ENCODE measurements at regions not wholly inside any gene's neighbourhood (a gene's known extent, or its start where the extent isn't known, plus 50 kb on each side); places are given as distances from the start of the nearest gene placed in this dataset.

- TF ChIP-seq CTCF (IDR thresholded peaks at IDR 0.05): no peak
- no peak overlapping the region for H3K27ac Mint-ChIP-seq (ENCODE audit: unreplicated experiment)
- no peaks in the 10 kb centered on the region for H3K36me3 Mint-ChIP-seq (ENCODE audit: low read depth)
- no peak for DNase-seq (ENCODE audit: low spot score)
- H3K4me1 Mint-ChIP-seq (ENCODE audit: low read depth): no peaks in the 10 kb centered on the region
- H3K9me3 Mint-ChIP-seq (ENCODE audit: low read depth): no peaks in the 10 kb centered on the region
- H3K27me3 Mint-ChIP-seq (ENCODE audit: low read depth): peaks cover 19% of the 10 kb centered on the region
- H3K4me3 Mint-ChIP-seq (ENCODE audit: unreplicated experiment): no peak overlapping the region
Observed at GRCh38 chr12:107477947-107478610, 207.5 kb upstream of the PWP1 start.

GRCh38 chr12:107478881-107479280 lies 206.7 kb upstream of the PWP1 start:
- Mint-ChIP-seq H3K4me3 (ENCODE audit: unreplicated experiment) (no peak overlapping the region), H3K27ac (ENCODE audit: unreplicated experiment) (no peak overlapping the region), H3K4me1 (ENCODE audit: low read depth) (no peaks in the 10 kb centered on the region), H3K27me3 (ENCODE audit: low read depth) (peaks cover 21% of the 10 kb centered on the region), H3K36me3 (ENCODE audit: low read depth) (no peaks in the 10 kb centered on the region), H3K9me3 (ENCODE audit: low read depth) (no peaks in the 10 kb centered on the region)
- DNase-seq (ENCODE audit: low spot score): no peak
- TF ChIP-seq CTCF (IDR thresholded peaks at IDR 0.05): no peak

- no peak overlapping the region for H3K4me3 Mint-ChIP-seq (ENCODE audit: unreplicated experiment)
- H3K36me3 Mint-ChIP-seq (ENCODE audit: low read depth): no peaks in the 10 kb centered on the region
- no peak for TF ChIP-seq CTCF (IDR thresholded peaks at IDR 0.05)
- DNase-seq (ENCODE audit: low spot score): no peak
- no peaks in the 10 kb centered on the region for H3K9me3 Mint-ChIP-seq (ENCODE audit: low read depth)
- no peaks in the 10 kb centered on the region for H3K4me1 Mint-ChIP-seq (ENCODE audit: low read depth)
- H3K27me3 Mint-ChIP-seq (ENCODE audit: low read depth): peaks cover 31% of the 10 kb centered on the region
- H3K27ac Mint-ChIP-seq (ENCODE audit: unreplicated experiment): no peak overlapping the region
Observed at GRCh38 chr12:107480836-107481608, 204.6 kb upstream of the PWP1 start.

- Mint-ChIP-seq H3K4me3 (ENCODE audit: unreplicated experiment) (no peak overlapping the region), H3K4me1 (ENCODE audit: low read depth) (no peaks in the 10 kb centered on the region), H3K9me3 (ENCODE audit: low read depth) (no peaks in the 10 kb centered on the region), H3K27ac (ENCODE audit: unreplicated experiment) (no peak overlapping the region), H3K27me3 (ENCODE audit: low read depth) (peaks cover 32% of the 10 kb centered on the region), H3K36me3 (ENCODE audit: low read depth) (no peaks in the 10 kb centered on the region)
- no peak for DNase-seq (ENCODE audit: low spot score)
- no peak for TF ChIP-seq CTCF (IDR thresholded peaks at IDR 0.05)
Observed at GRCh38 chr12:107484230-107484629, 201.4 kb upstream of the PWP1 start.

GRCh38 chr12:107484941-107485340 lies 200.7 kb upstream of the PWP1 start:
- H3K27ac Mint-ChIP-seq (ENCODE audit: unreplicated experiment): no peak overlapping the region
- no peaks in the 10 kb centered on the region for H3K36me3 Mint-ChIP-seq (ENCODE audit: low read depth)
- H3K27me3 Mint-ChIP-seq (ENCODE audit: low read depth): peaks cover 32% of the 10 kb centered on the region
- TF ChIP-seq CTCF (IDR thresholded peaks at IDR 0.05): no peak
- DNase-seq (ENCODE audit: low spot score): no peak
- no peak overlapping the region for H3K4me3 Mint-ChIP-seq (ENCODE audit: unreplicated experiment)
- H3K4me1 Mint-ChIP-seq (ENCODE audit: low read depth): no peaks in the 10 kb centered on the region
- H3K9me3 Mint-ChIP-seq (ENCODE audit: low read depth): no peaks in the 10 kb centered on the region

All from chondrocyte (in vitro differentiated cells).